Gastroesophageal sphincter (tissue), 3 donors: ENCODE measurements at regions not wholly inside any gene's neighbourhood (a gene's known extent, or its start where the extent isn't known, plus 50 kb on each side); places are given as distances from the start of the nearest gene placed in this dataset.

Experiments used
- CTCF ChIP-seq, 4 experiments: fragments of 200-600 bp in 2 of 4; fragments of 450-650 bp in 2 of 4; sonication (generic) in 1 of 4; IDR thresholded peaks; one replicate each; pipeline ENCODE4 v1.5.1; 2017 to 2019; ENCODE audit warnings: antibody characterized with exemption in 4 of 4, mild to moderate bottlenecking in 2 of 4, moderate library complexity in 2 of 4
- EP300 ChIP-seq: sonication (generic); formaldehyde crosslinking; IDR thresholded peaks from one replicate; pipeline ENCODE4 v1.6.1; 2017; ENCODE audit warnings: antibody characterized with exemption, mild to moderate bottlenecking
- POLR2A ChIP-seq, 2 donors: fragments of 450-650 bp; IDR thresholded peaks; one replicate each; pipeline ENCODE4 v1.6.1; 2017; ENCODE audit warnings: antibody characterized with exemption in 2 of 2, mild to moderate bottlenecking in 2 of 2, moderate library complexity in 1 of 2
- POLR2AphosphoS5 ChIP-seq: sonication (generic); formaldehyde crosslinking; IDR thresholded peaks from one replicate; pipeline ENCODE4 v1.6.1; 2017; ENCODE audit warnings: antibody characterized with exemption

DNA sequence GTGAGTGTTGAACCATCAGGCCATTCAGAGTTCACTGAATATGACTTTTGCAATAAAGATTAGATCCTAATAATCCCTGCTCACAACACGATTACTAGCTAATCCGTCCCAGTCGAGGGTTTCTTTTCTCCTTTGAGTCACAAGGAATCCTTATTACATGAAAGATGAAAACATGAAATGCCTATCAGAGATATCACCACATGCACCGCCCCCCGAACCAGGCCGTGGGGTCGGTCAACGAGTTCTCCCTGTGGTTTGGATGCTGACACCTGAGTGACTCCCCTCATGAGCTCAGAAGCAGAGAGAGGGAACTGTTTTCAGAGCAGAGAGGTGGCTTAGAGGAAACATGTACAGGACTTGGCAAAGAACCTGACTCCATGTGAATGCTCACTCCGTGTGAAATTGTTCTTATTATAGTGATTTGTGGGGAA lies 263.3 kb downstream of the ETS1 start:
- TF ChIP-seq CTCF (IDR thresholded peaks at IDR 0.05) (no peak), POLR2AphosphoS5 (no peak), POLR2A (IDR thresholded peaks at IDR 0.05) (no peak), EP300 (no peak)
